PFSK-1 (cell line): ENCODE measurements at regions not wholly inside any gene's neighbourhood (a gene's known extent, or its start where the extent isn't known, plus 50 kb on each side); places are given as distances from the start of the nearest gene placed in this dataset.

ENCODE experiments used
- TAF1 ChIP-seq: IDR thresholded peaks from 2 replicates; pipeline ENCODE4 v1.6.1; 2012; ENCODE audit warnings: low read length, control low read depth, borderline replicate concordance; ENCODE audit not compliant: insufficient read depth
- TF ChIP-seq, protein P1 (sequence below), 2 experiments: IDR thresholded peaks; 2 replicates each; pipeline versions ENCODE4 v1.6.1 to v1.8.0; 2011 to 2012; ENCODE audit warnings: low read depth in 2 of 2, low read length in 2 of 2, control low read depth in 1 of 2, inconsistent platforms in 1 of 2, mild to moderate bottlenecking in 1 of 2, moderate library complexity in 1 of 2; ENCODE audit not compliant: insufficient read depth in 1 of 2

DNA sequence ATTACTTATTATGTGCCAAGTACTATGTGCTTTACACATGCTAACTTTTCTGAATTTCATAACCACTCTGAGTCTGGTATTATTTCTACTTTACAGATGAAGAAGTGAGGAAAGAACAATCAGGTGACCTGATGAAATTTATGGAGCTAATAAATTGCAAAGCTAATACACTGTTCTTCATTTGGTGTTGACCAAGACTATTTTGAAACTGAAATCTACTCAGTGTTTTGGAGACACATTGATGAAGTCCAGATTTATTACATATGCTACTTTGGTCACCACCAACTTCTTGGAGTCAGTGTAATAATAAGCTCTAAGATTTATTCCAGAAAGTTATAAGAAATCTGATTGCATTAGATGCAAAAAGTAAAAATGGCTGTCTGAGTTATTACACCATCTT, 637.9 kb downstream of the FAT4 start:
- TF ChIP-seq, protein P1, sequence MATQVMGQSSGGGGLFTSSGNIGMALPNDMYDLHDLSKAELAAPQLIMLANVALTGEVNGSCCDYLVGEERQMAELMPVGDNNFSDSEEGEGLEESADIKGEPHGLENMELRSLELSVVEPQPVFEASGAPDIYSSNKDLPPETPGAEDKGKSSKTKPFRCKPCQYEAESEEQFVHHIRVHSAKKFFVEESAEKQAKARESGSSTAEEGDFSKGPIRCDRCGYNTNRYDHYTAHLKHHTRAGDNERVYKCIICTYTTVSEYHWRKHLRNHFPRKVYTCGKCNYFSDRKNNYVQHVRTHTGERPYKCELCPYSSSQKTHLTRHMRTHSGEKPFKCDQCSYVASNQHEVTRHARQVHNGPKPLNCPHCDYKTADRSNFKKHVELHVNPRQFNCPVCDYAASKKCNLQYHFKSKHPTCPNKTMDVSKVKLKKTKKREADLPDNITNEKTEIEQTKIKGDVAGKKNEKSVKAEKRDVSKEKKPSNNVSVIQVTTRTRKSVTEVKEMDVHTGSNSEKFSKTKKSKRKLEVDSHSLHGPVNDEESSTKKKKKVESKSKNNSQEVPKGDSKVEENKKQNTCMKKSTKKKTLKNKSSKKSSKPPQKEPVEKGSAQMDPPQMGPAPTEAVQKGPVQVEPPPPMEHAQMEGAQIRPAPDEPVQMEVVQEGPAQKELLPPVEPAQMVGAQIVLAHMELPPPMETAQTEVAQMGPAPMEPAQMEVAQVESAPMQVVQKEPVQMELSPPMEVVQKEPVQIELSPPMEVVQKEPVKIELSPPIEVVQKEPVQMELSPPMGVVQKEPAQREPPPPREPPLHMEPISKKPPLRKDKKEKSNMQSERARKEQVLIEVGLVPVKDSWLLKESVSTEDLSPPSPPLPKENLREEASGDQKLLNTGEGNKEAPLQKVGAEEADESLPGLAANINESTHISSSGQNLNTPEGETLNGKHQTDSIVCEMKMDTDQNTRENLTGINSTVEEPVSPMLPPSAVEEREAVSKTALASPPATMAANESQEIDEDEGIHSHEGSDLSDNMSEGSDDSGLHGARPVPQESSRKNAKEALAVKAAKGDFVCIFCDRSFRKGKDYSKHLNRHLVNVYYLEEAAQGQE (IDR thresholded peaks at IDR 0.05; ENCODE audit: insufficient read depth in 1 of 2, low read depth in 2 of 2, low read length in 2 of 2) = no peak
- TF ChIP-seq TAF1 = no peak
